Right lobe of liver (tissue), 6 donors: ENCODE measurements at regions not wholly inside any gene's neighbourhood (a gene's known extent, or its start where the extent isn't known, plus 50 kb on each side); places are given as distances from the start of the nearest gene placed in this dataset.

ENCODE experiments used
- ATAC-seq, 4 donors: fragments of 200-7000 bp; cut with Tn5 transposase; one replicate each; pipeline ENCODE4 v1.9.1; 2020; ENCODE audit warnings: mild to moderate bottlenecking in 4 of 4, moderate library complexity in 4 of 4
- DNase-seq, 3 donors: peaks; one replicate each; pipeline ENCODE4 v3.0.0-alpha.2; 2020
- H3K27ac ChIP-seq, 3 donors: fragments of 200-600 bp; one replicate each; pipeline ENCODE4 v1.8.0; 2022
- H3K27me3 ChIP-seq, 2 donors: fragments of 200-600 bp; one replicate each; pipeline ENCODE4 v1.8.0; 2022
- H3K36me3 ChIP-seq, 4 donors: fragments of 200-600 bp; sonication (generic) in 1 of 4; one replicate each; pipeline versions ENCODE4 v1.5.1 to v1.8.0; 2017 to 2022; ENCODE audit warnings: control low read depth in 1 of 4
- H3K4me1 ChIP-seq, 4 donors: fragments of 200-600 bp; sonication (generic) in 1 of 4; one replicate each; pipeline versions ENCODE4 v1.5.1 to v1.8.0; 2017 to 2022; ENCODE audit warnings: control low read depth in 1 of 4
- H3K4me3 ChIP-seq, 3 donors: fragments of 200-600 bp; one replicate each; pipeline ENCODE4 v1.8.0; 2022
- H3K9me3 ChIP-seq, 4 donors: fragments of 200-600 bp; sonication (generic) in 1 of 4; one replicate each; pipeline versions ENCODE4 v1.5.1 to v1.8.0; 2017 to 2022; ENCODE audit warnings: control low read depth in 1 of 4
- CTCF ChIP-seq, 4 donors: fragments of 200-600 bp in 3 of 4; fragments of 450-650 bp in 1 of 4; IDR thresholded peaks; one replicate each; pipeline versions ENCODE4 v1.5.1 to v1.8.0; 2016 to 2022; ENCODE audit warnings: antibody characterized with exemption in 4 of 4, mild to moderate bottlenecking in 2 of 4
- POLR2A ChIP-seq: fragments of 450-650 bp; IDR thresholded peaks from one replicate; pipeline ENCODE4 v1.6.1; 2017; ENCODE audit warnings: antibody characterized with exemption, mild to moderate bottlenecking
- WGBS: methylation state at CpG from one replicate; pipeline ENCODE4 v1.1.6; 2018; ENCODE audit warnings: low coverage, low lambda C conversion rate; ENCODE audit not compliant: insufficient coverage; ENCODE audit errors: missing lambda C conversion rate; 5-methylcytosine and 5-hydroxymethylcytosine counted together
- intact Hi-C, 2 donors: fragments of 100-400 bp; cut with DNase I; formaldehyde crosslinking; loops; one replicate each; pipeline versions ENCODE4 v1.11.2 to v1.14.1; 2022
- donor health status: DM: no; HTN: yes; CAD: no.
- donor health status: DM: no; HTN: no; CAD: no.
- donor health status: DM: no; HTN: no; CAD: no.
- donor health status: DM: no; HTN: yes; CAD: no.
- donor health status: DM: no; HTN: yes; CAD: no.

DNA sequence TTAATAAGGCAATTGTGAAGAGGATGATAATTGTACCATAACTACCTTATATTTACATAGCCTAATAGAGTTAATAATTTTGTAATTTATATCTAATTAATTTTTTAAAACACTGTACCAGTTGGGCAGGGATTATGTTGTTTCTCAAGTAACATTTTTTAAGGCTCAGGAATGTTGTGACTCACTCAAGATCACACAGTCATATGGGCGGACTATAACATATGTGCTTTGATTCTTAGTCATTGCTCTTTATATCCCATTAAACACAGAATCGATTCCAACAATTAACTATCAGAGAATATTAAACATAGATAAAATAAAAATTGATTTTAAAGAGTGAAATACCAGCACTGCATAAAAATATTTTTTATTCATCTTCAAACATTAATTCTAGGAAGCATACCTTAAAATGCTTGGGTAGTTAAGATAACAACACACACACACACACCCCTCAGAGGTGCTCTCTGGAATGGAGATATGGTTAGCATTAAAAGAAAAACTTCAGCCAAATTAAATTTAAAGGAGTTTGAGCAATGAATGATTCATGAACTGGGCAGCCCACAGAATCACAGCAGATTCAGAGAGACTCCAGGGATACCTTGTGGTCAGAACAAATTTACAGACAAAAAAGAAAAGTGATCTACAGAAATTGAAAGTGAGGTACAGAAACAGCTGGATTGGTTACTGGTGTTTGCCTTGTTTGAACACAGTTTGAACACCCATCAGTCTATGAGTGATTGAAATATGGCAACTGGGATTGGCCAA, 869.4 kb upstream of the ID2 start:
- Histone ChIP-seq H3K36me3 (no peaks in the 10 kb centered on the region), H3K27ac (no peak overlapping the region), H3K9me3 (no peaks in the 10 kb centered on the region), H3K27me3 (no peaks in the 10 kb centered on the region), H3K4me3 (no peak overlapping the region), H3K4me1 (no peaks in the 10 kb centered on the region)
- no peak for DNase-seq
- no peak for TF ChIP-seq POLR2A
- no peak for TF ChIP-seq CTCF (IDR thresholded peaks at IDR 0.05)
- intact Hi-C loops = no loop called here
- WGBS = 73% methylated on average over 2 of the region's 2 CpGs
- no peak for ATAC-seq

- intact Hi-C loops = no loop called here
- DNase-seq (no peak), ATAC-seq (no peak)
- Histone ChIP-seq H3K4me3 (no peak overlapping the region), H3K36me3 (no peaks in the 10 kb centered on the region), H3K4me1 (no peaks in the 10 kb centered on the region), H3K9me3 (no peaks in the 10 kb centered on the region), H3K27me3 (no peaks in the 10 kb centered on the region), H3K27ac (no peak overlapping the region)
- WGBS = 77% methylated on average over 7 of the region's 9 CpGs
- TF ChIP-seq POLR2A = no peak
- TF ChIP-seq CTCF (IDR thresholded peaks at IDR 0.05) = no peak
Measured at GRCh38 chr2:7813541-7814292, 868.1 kb upstream of the ID2 start.

DNA sequence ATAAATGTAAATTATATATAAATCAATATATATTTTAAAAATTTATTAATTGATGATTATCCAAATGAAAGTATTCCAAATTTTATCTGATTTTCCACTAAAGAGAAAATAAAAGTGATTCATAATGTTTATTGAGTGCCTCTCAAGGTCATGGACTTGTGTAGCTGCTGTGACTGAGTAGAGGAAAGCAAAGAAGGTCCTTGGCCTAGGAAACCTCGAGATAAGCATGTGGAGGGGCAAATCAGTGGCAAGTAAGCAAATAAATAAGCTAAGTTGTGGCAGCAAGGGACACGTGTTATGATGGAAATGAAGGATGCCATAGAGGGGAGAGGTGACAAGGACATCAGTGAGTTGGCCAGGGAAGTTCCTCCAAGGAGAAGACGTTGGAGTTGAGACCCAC, 866.1 kb upstream of the ID2 start:
- H3K27me3 ChIP-seq = no peaks in the 10 kb centered on the region
- 45% methylated on average over 3 of the region's 3 CpGs for WGBS
- intact Hi-C loops = no loop called here

DNA sequence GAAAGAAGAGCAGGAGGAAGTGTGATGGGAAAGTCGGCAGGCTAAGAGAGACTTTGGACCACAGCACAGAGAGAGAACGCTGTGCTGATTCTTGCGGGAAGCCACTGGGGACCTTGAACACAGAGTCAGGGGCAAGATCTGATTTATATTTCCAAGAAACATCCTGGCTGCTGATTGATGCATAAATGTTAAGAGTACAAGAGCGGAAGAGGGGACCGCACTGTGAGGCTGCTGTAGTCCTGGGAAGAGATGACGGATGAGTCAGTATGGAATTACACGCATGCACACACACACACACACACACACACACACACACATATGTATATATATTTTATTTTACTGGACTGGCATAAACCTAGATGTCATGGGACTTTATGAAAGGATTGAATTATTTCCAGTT, 865.6 kb upstream of the ID2 start:
- intact Hi-C loops = no loop called here
- no peaks in the 10 kb centered on the region for H3K27me3 ChIP-seq
- DNase-seq (no peak), ATAC-seq (no peak)
- TF ChIP-seq POLR2A (no peak), CTCF (IDR thresholded peaks at IDR 0.05) (no peak)
- H3K9me3 ChIP-seq = no peaks in the 10 kb centered on the region
- WGBS = 71% methylated on average over 6 of the region's 7 CpGs
- H3K27ac ChIP-seq = no peak overlapping the region
- no peaks in the 10 kb centered on the region for H3K36me3 ChIP-seq
- H3K4me1 ChIP-seq = no peaks in the 10 kb centered on the region
- H3K4me3 ChIP-seq = no peak overlapping the region

More for the DNA sequence above, 866.1 kb upstream of the ID2 start:
- H3K4me3 ChIP-seq = no peak overlapping the region
- TF ChIP-seq CTCF (IDR thresholded peaks at IDR 0.05) (no peak), POLR2A (no peak)
- no peaks in the 10 kb centered on the region for H3K4me1 ChIP-seq
- H3K27ac ChIP-seq = no peak overlapping the region
- ATAC-seq = no peak
- DNase-seq = no peak
- H3K9me3 ChIP-seq = no peaks in the 10 kb centered on the region
- H3K36me3 ChIP-seq = no peaks in the 10 kb centered on the region
